ENCODE measurements at regions not wholly inside any gene's neighbourhood (a gene's known extent, or its start where the extent isn't known, plus 50 kb on each side); places are given as distances from the start of the nearest gene placed in this dataset.

- H3K23ac ChIP-seq (ENCODE audit: low read depth, low read length): no peak overlapping the region
- H3K9ac ChIP-seq (ENCODE audit: low read depth, low read length): no peak overlapping the region
- BruUV-seq (replicated peaks): no TSS peak
- H3K4ac ChIP-seq (ENCODE audit: low read depth, low read length): no peak overlapping the region
- no peak overlapping the region for H2BK15ac ChIP-seq (ENCODE audit: low read depth, low read length)
- in situ Hi-C loops (cut with MboI; ENCODE audit: low sequenced_read_pairs) (no loop called here), dilution Hi-C loops (cut with HindIII; ENCODE audit: low sequenced_read_pairs, unreplicated experiment) (no loop called here), intact Hi-C loops (cut with micrococcal nuclease) (no loop called here)
- ATAC-seq (ENCODE audit: low read depth) (no peak), DNase-seq (no peak)
- no peaks in the 10 kb centered on the region for H3K36me3 ChIP-seq (ENCODE audit: control insufficient read depth, insufficient read depth, low read length)
- H2AK9ac ChIP-seq (replicated peaks; ENCODE audit: low read depth, low read length, poor library complexity): no peak overlapping the region
- H3K56ac ChIP-seq (ENCODE audit: extremely low read depth, insufficient read depth, low read length): no peak overlapping the region
- no peaks in the 10 kb centered on the region for H3K79me1 ChIP-seq (ENCODE audit: low read depth in 1 of 2, low read length in 2 of 2)
- no peak overlapping the region for H3K4me3 ChIP-seq (ENCODE audit: insufficient read depth, low read depth, low read length)
- no peak overlapping the region for H4K91ac ChIP-seq (ENCODE audit: insufficient read depth, low read depth, low read length)
- no peak overlapping the region for H4K8ac ChIP-seq (ENCODE audit: low read depth in 2 of 2, low read length in 2 of 2)
- CTCF ChIA-PET: no interaction called here
- no peak overlapping the region for H3K14ac ChIP-seq (replicated peaks; ENCODE audit: low read depth, low read length)
- no peak overlapping the region for H2AK5ac ChIP-seq (ENCODE audit: low read depth, low read length)
- no peak overlapping the region for H2BK5ac ChIP-seq (ENCODE audit: low read depth, low read length, poor library complexity, severe bottlenecking)
- no peak overlapping the region for H2BK120ac ChIP-seq (ENCODE audit: low read depth, low read length)
- TF ChIP-seq CTCF (conservative IDR thresholded peaks at IDR 0.05; ENCODE audit: low read depth, low read length): no peak
- no peak for TF ChIP-seq ELK1 (IDR thresholded peaks at IDR 0.05; ENCODE audit: borderline replicate concordance, low read depth, low read length)
- no peak for TF ChIP-seq FOS (IDR thresholded peaks at IDR 0.05; ENCODE audit: low read depth, low read length)
- no peak for TF ChIP-seq CEBPB (IDR thresholded peaks at IDR 0.05; ENCODE audit: low read depth, low read length)
- no peak for TF ChIP-seq POLR2A (IDR thresholded peaks at IDR 0.05; ENCODE audit: low read depth, low read length)
- no peak for TF ChIP-seq MXI1 (IDR thresholded peaks at IDR 0.05; ENCODE audit: borderline replicate concordance, low read depth, low read length)
- no peak for TF ChIP-seq MAZ (IDR thresholded peaks at IDR 0.05; ENCODE audit: borderline replicate concordance, low read depth, low read length)
- no peak for TF ChIP-seq RCOR1 (IDR thresholded peaks at IDR 0.05; ENCODE audit: insufficient replicate concordance, low read length)
- no peaks in the 10 kb centered on the region for H4K20me1 ChIP-seq (ENCODE audit: insufficient read depth, low read length)
- no peak overlapping the region for H3K18ac ChIP-seq (ENCODE audit: low read depth, low read length)
- peaks cover under 1% of the 10 kb centered on the region; the same call in 1 of the 2 replicates for H3K4me1 ChIP-seq (ENCODE audit: control insufficient read depth, insufficient read depth, low read length)
- H2BK20ac ChIP-seq (ENCODE audit: low read depth, low read length): no peak overlapping the region
- H2AFZ ChIP-seq (replicated peaks; ENCODE audit: low read length, poor library complexity): no peak overlapping the region
- no peaks in the 10 kb centered on the region; the same call in 1 of the 2 replicates for H3K27me3 ChIP-seq (ENCODE audit: control insufficient read depth, insufficient read depth, low read length)
- H4K5ac ChIP-seq (ENCODE audit: low read depth, low read length): no peak overlapping the region
- WGBS, 2 experiments (ENCODE audit: extremely low coverage in 2 of 2, insufficient read length in 1 of 2): no CpG with 5 or more reads among the region's 2 CpGs
- POLR2A ChIA-PET (ENCODE audit: unreplicated experiment): no interaction called here
- no peak overlapping the region for H3K4me2 ChIP-seq (ENCODE audit: low read depth, low read length)
- no peaks in the 10 kb centered on the region for H3K9me1 ChIP-seq (ENCODE audit: insufficient read depth, low read length)
- H3K9me3 ChIP-seq (ENCODE audit: control insufficient read depth, insufficient read depth, low read length): peaks cover 2% of the 10 kb centered on the region
- H3K27ac ChIP-seq (ENCODE audit: insufficient read depth, low read length): no peak overlapping the region
Measured at GRCh38 chr9:134509817-134510216, 131.8 kb upstream of the COL5A1 start.

Data from IMR-90 (cell line).